ENCODE measurements at regions not wholly inside any gene's neighbourhood (a gene's known extent, or its start where the extent isn't known, plus 50 kb on each side); places are given as distances from the start of the nearest gene placed in this dataset.

DNA sequence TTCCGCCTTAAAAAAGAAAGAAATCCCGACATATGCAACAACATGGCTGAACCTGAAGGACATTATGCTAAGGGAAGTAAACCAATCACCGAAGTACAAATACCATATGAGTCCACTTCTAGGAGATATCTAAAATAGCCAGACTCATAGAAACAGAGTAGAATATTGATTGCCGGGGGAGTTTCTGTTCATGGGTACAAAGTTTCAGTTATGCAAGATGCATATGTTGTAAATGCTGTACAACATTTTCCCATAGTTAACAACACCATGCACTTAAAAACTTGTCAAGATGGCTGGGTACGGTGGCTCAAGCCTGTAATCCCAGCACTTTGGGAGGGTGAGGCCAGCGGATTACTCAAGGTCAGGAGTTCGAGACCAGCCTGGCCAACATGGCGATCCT is 251.5 kb upstream of the EEF2KMT start:
- peaks cover 5% of the 10 kb centered on the region for H3K4me1 ChIP-seq (ENCODE audit: control insufficient read depth, insufficient read depth, low read length)
- WGBS (ENCODE audit: insufficient coverage): 94% methylated on average over 3 of the region's 8 CpGs
- DNase-seq (ENCODE audit: low read depth in 4 of 6, low spot score in 6 of 6): no peak

GRCh38 chr16:5347561-5347960 is 250.0 kb upstream of the EEF2KMT start:
- Histone ChIP-seq H3K27me3 (ENCODE audit: control insufficient read depth, insufficient read depth, low read length) (no peaks in the 10 kb centered on the region), H3K4me1 (ENCODE audit: control insufficient read depth, insufficient read depth, low read length) (peaks cover 5% of the 10 kb centered on the region), H3K4me3 (ENCODE audit: low read depth, low read length) (no peak overlapping the region), H3K9me3 (ENCODE audit: control insufficient read depth, insufficient read depth, low read length) (no peaks in the 10 kb centered on the region), H3K36me3 (ENCODE audit: control insufficient read depth, insufficient read depth, low read length) (no peaks in the 10 kb centered on the region), H3K27ac (ENCODE audit: low read depth, low read length) (no peak overlapping the region)
- no peak for DNase-seq (ENCODE audit: low read depth in 4 of 6, low spot score in 6 of 6)
- WGBS (ENCODE audit: insufficient coverage): 96% methylated on average over 4 of the region's 4 CpGs

More for the DNA sequence above, 251.5 kb upstream of the EEF2KMT start:
- Histone ChIP-seq H3K36me3 (ENCODE audit: control insufficient read depth, insufficient read depth, low read length) (no peaks in the 10 kb centered on the region), H3K9me3 (ENCODE audit: control insufficient read depth, insufficient read depth, low read length) (no peaks in the 10 kb centered on the region), H3K27ac (ENCODE audit: low read depth, low read length) (no peak overlapping the region), H3K4me3 (ENCODE audit: low read depth, low read length) (no peak overlapping the region), H3K27me3 (ENCODE audit: control insufficient read depth, insufficient read depth, low read length) (no peaks in the 10 kb centered on the region)

- H3K4me3 ChIP-seq (ENCODE audit: low read depth, low read length): no peak overlapping the region
- 50% methylated on average over 1 of the region's 6 CpGs for WGBS (ENCODE audit: insufficient coverage)
- H3K27me3 ChIP-seq (ENCODE audit: control insufficient read depth, insufficient read depth, low read length): no peaks in the 10 kb centered on the region
- no peaks in the 10 kb centered on the region for H3K9me3 ChIP-seq (ENCODE audit: control insufficient read depth, insufficient read depth, low read length)
- H3K36me3 ChIP-seq (ENCODE audit: control insufficient read depth, insufficient read depth, low read length): no peaks in the 10 kb centered on the region
- no peaks in the 10 kb centered on the region for H3K4me1 ChIP-seq (ENCODE audit: control insufficient read depth, insufficient read depth, low read length)
- H3K27ac ChIP-seq (ENCODE audit: low read depth, low read length): no peak overlapping the region
- DNase-seq (ENCODE audit: low read depth in 4 of 6, low spot score in 6 of 6): peak in 1 of 6 donors; percentile 32
Measured at GRCh38 chr16:5336941-5337340, 239.3 kb upstream of the EEF2KMT start.

GRCh38 chr16:5333991-5334390 is 236.4 kb upstream of the EEF2KMT start:
- Histone ChIP-seq H3K27ac (ENCODE audit: low read depth, low read length) (no peak overlapping the region), H3K4me3 (ENCODE audit: low read depth, low read length) (no peak overlapping the region), H3K27me3 (ENCODE audit: control insufficient read depth, insufficient read depth, low read length) (no peaks in the 10 kb centered on the region), H3K4me1 (ENCODE audit: control insufficient read depth, insufficient read depth, low read length) (no peaks in the 10 kb centered on the region), H3K9me3 (ENCODE audit: control insufficient read depth, insufficient read depth, low read length) (no peaks in the 10 kb centered on the region), H3K36me3 (ENCODE audit: control insufficient read depth, insufficient read depth, low read length) (no peaks in the 10 kb centered on the region)
- 70% methylated on average over 4 of the region's 4 CpGs for WGBS (ENCODE audit: insufficient coverage)
- DNase-seq (ENCODE audit: low read depth in 4 of 6, low spot score in 6 of 6): no peak

DNA sequence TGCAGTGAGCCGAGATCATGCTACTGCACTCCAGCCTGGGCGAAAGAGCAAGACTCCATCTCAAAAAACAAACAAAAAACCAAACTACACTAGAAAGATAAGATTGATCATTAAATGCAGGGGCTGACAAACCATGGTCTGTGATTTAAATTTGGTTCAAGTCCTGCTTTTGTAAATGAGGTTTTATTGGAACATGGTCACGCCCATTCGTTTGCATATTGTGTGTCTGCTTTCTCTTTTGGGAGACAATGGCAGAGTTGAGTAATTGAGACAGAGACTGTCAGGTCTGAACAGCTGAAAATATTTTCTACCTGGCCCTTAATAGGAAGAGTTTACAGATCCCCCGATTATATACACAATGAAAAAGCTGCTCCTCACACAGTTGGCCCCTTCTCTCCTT is 235.5 kb upstream of the EEF2KMT start:
- DNase-seq (ENCODE audit: low read depth in 4 of 6, low spot score in 6 of 6): no peak
- Histone ChIP-seq H3K4me3 (ENCODE audit: low read depth, low read length) (no peak overlapping the region), H3K9me3 (ENCODE audit: control insufficient read depth, insufficient read depth, low read length) (no peaks in the 10 kb centered on the region), H3K36me3 (ENCODE audit: control insufficient read depth, insufficient read depth, low read length) (no peaks in the 10 kb centered on the region), H3K27ac (ENCODE audit: low read depth, low read length) (no peak overlapping the region), H3K27me3 (ENCODE audit: control insufficient read depth, insufficient read depth, low read length) (no peaks in the 10 kb centered on the region), H3K4me1 (ENCODE audit: control insufficient read depth, insufficient read depth, low read length) (no peaks in the 10 kb centered on the region)
- WGBS (ENCODE audit: insufficient coverage): no CpG with 5 or more reads among the region's 5 CpGs

- Histone ChIP-seq H3K27me3 (ENCODE audit: control insufficient read depth, insufficient read depth, low read length) (no peaks in the 10 kb centered on the region), H3K9me3 (ENCODE audit: control insufficient read depth, insufficient read depth, low read length) (no peaks in the 10 kb centered on the region), H3K27ac (ENCODE audit: low read depth, low read length) (no peak overlapping the region), H3K36me3 (ENCODE audit: control insufficient read depth, insufficient read depth, low read length) (no peaks in the 10 kb centered on the region), H3K4me1 (ENCODE audit: control insufficient read depth, insufficient read depth, low read length) (no peaks in the 10 kb centered on the region), H3K4me3 (ENCODE audit: low read depth, low read length) (no peak overlapping the region)
- WGBS (ENCODE audit: insufficient coverage): no CpG with 5 or more reads among the region's 3 CpGs
- no peak for DNase-seq (ENCODE audit: low read depth in 4 of 6, low spot score in 6 of 6)
Measured at GRCh38 chr16:5330058-5330457, 232.5 kb upstream of the EEF2KMT start.

GRCh38 chr16:5328546-5328945 is 231.0 kb upstream of the EEF2KMT start:
- DNase-seq (ENCODE audit: low read depth in 4 of 6, low spot score in 6 of 6): peak in 1 of 6 donors; percentile 28
- WGBS (ENCODE audit: insufficient coverage): 72% methylated on average over 4 of the region's 5 CpGs
- Histone ChIP-seq H3K27me3 (ENCODE audit: control insufficient read depth, insufficient read depth, low read length) (no peaks in the 10 kb centered on the region), H3K27ac (ENCODE audit: low read depth, low read length) (no peak overlapping the region), H3K4me1 (ENCODE audit: control insufficient read depth, insufficient read depth, low read length) (no peaks in the 10 kb centered on the region), H3K36me3 (ENCODE audit: control insufficient read depth, insufficient read depth, low read length) (no peaks in the 10 kb centered on the region), H3K4me3 (ENCODE audit: low read depth, low read length) (no peak overlapping the region), H3K9me3 (ENCODE audit: control insufficient read depth, insufficient read depth, low read length) (no peaks in the 10 kb centered on the region)

DNA sequence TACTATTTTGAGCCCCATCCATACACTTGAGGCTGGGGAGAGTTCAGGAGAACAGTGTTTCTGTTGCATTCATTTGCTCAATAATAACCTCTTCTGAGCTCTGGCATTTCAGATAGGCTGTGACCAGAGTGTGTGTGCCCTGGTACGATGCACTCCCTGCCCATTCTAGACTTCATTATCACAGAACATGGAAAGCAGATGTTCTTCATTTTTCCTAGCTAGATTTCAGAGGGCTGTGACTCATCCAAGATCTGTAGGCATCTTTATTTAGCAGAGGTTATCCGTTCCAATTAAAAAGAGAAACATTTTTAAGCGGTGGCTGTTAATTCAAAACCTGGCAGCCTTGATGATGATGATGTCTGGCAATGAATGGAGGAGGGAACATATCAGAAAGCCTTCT is 228.8 kb upstream of the EEF2KMT start:
- no peak for DNase-seq (ENCODE audit: low read depth in 4 of 6, low spot score in 6 of 6)
- peaks cover 5% of the 10 kb centered on the region for H3K4me1 ChIP-seq (ENCODE audit: control insufficient read depth, insufficient read depth, low read length)
- H3K9me3 ChIP-seq (ENCODE audit: control insufficient read depth, insufficient read depth, low read length): no peaks in the 10 kb centered on the region
- no peak overlapping the region for H3K4me3 ChIP-seq (ENCODE audit: low read depth, low read length)
- WGBS (ENCODE audit: insufficient coverage): no CpG with 5 or more reads among the region's 3 CpGs
- no peaks in the 10 kb centered on the region for H3K27me3 ChIP-seq (ENCODE audit: control insufficient read depth, insufficient read depth, low read length)
- H3K36me3 ChIP-seq (ENCODE audit: control insufficient read depth, insufficient read depth, low read length): no peaks in the 10 kb centered on the region
- no peak overlapping the region for H3K27ac ChIP-seq (ENCODE audit: low read depth, low read length)

- WGBS (ENCODE audit: insufficient coverage): no CpG with 5 or more reads among the region's 4 CpGs
- Histone ChIP-seq H3K4me1 (ENCODE audit: control insufficient read depth, insufficient read depth, low read length) (peaks cover 5% of the 10 kb centered on the region), H3K4me3 (ENCODE audit: low read depth, low read length) (no peak overlapping the region)
Measured at GRCh38 chr16:5325932-5326331, 228.3 kb upstream of the EEF2KMT start.

DNA sequence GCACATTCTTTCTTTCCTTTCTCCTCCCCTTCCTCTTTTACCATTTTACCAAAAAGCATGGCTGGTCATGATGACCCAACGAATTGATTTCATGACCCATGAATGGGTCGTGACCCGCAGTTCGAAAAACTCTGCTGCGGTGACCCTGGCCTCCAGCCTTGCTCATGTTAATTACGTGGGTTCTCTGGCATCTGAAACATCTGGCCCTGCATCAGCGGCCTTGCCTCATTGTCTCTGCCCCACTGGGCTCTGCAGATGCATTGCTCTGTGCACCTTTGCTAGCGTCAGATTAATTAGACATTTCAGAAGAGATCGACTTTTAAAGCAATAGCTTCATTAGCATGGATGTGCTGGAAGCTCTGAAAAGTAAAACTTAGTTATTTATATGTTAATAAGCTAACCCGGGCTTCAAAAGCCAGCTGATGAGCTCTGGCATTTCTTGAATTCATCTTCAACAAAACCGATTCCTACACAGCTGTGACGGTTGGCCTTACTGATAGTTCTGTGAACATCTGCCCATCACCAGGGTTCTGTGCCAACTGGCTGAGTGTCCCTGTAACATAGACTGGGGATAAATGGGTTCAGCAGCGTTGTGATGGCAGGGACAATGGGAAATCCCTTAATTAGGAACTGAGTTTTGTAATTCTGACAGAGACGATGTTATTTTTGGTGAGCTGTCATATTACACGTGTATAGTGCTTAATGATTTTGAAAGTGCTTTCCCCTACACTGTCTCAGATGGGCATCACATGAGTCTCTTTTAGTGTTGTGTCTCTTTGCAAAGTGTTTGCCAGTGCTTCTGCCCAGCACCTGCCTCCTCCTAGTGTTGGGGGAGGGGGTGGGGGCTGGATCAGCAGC is 225.9 kb upstream of the EEF2KMT start:
- no peaks in the 10 kb centered on the region for H3K27me3 ChIP-seq (ENCODE audit: control insufficient read depth, insufficient read depth, low read length)
- H3K4me3 ChIP-seq (ENCODE audit: low read depth, low read length): no peak overlapping the region
- 22% methylated on average over 9 of the region's 15 CpGs for WGBS (ENCODE audit: insufficient coverage)
- H3K36me3 ChIP-seq (ENCODE audit: control insufficient read depth, insufficient read depth, low read length): no peaks in the 10 kb centered on the region
- peaks cover 5% of the 10 kb centered on the region for H3K4me1 ChIP-seq (ENCODE audit: control insufficient read depth, insufficient read depth, low read length)
- DNase-seq (ENCODE audit: low read depth in 4 of 6, low spot score in 6 of 6): peak in 2 of 6 donors; percentile 38 to 66
- no peak overlapping the region for H3K27ac ChIP-seq (ENCODE audit: low read depth, low read length)
- no peaks in the 10 kb centered on the region for H3K9me3 ChIP-seq (ENCODE audit: control insufficient read depth, insufficient read depth, low read length)

More at GRCh38 chr16:5325932-5326331, 228.3 kb upstream of the EEF2KMT start:
- Histone ChIP-seq H3K36me3 (ENCODE audit: control insufficient read depth, insufficient read depth, low read length) (no peaks in the 10 kb centered on the region), H3K27me3 (ENCODE audit: control insufficient read depth, insufficient read depth, low read length) (no peaks in the 10 kb centered on the region), H3K9me3 (ENCODE audit: control insufficient read depth, insufficient read depth, low read length) (no peaks in the 10 kb centered on the region), H3K27ac (ENCODE audit: low read depth, low read length) (no peak overlapping the region)
- DNase-seq (ENCODE audit: low read depth in 4 of 6, low spot score in 6 of 6): no peak
